ENCODE measurements at regions not wholly inside any gene's neighbourhood (a gene's known extent, or its start where the extent isn't known, plus 50 kb on each side); places are given as distances from the start of the nearest gene placed in this dataset.

DNA sequence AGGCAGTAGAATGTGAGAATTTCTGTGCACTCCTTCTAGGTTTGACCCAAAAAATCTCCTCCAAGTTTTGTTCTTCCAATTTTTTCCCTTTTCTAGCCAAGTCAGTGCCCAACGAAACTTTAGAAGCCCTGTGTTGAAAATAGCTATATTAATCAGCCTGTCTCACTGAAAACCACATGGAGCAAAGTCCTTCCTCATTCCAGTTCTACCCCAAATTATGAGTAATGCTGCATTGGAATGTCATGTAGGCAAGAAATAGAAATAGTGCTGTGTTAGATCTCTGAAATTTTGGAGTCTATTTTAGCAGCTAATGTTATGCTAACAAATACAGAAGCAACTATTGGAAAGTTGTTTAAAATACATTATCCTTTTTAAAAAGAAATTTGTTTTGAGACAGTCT, 725.5 kb downstream of the TBC1D32 start:
- H3K9me3 ChIP-seq (ENCODE audit: severe bottlenecking) = no peaks in the 10 kb centered on the region
- no peaks in the 10 kb centered on the region for H3K4me1 ChIP-seq (ENCODE audit: insufficient read depth, poor library complexity, severe bottlenecking)
- H3K4me3 ChIP-seq (ENCODE audit: severe bottlenecking) = no peak overlapping the region
- TF ChIP-seq, protein P1, sequence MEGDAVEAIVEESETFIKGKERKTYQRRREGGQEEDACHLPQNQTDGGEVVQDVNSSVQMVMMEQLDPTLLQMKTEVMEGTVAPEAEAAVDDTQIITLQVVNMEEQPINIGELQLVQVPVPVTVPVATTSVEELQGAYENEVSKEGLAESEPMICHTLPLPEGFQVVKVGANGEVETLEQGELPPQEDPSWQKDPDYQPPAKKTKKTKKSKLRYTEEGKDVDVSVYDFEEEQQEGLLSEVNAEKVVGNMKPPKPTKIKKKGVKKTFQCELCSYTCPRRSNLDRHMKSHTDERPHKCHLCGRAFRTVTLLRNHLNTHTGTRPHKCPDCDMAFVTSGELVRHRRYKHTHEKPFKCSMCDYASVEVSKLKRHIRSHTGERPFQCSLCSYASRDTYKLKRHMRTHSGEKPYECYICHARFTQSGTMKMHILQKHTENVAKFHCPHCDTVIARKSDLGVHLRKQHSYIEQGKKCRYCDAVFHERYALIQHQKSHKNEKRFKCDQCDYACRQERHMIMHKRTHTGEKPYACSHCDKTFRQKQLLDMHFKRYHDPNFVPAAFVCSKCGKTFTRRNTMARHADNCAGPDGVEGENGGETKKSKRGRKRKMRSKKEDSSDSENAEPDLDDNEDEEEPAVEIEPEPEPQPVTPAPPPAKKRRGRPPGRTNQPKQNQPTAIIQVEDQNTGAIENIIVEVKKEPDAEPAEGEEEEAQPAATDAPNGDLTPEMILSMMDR (IDR thresholded peaks at IDR 0.05; ENCODE audit: poor library complexity, severe bottlenecking) = no peak
- peaks cover 13% of the 10 kb centered on the region for H3K27me3 ChIP-seq (ENCODE audit: insufficient read depth, poor library complexity, severe bottlenecking)
- no peak overlapping the region for H3K27ac ChIP-seq (ENCODE audit: poor library complexity, severe bottlenecking)
- no peaks in the 10 kb centered on the region for H3K36me3 ChIP-seq (ENCODE audit: low read depth)
- ATAC-seq (ENCODE audit: low read depth) (peak; percentile 53; the same call in 2 of the 3 replicates), DNase-seq (ENCODE audit: low spot score) (no peak)

DNA sequence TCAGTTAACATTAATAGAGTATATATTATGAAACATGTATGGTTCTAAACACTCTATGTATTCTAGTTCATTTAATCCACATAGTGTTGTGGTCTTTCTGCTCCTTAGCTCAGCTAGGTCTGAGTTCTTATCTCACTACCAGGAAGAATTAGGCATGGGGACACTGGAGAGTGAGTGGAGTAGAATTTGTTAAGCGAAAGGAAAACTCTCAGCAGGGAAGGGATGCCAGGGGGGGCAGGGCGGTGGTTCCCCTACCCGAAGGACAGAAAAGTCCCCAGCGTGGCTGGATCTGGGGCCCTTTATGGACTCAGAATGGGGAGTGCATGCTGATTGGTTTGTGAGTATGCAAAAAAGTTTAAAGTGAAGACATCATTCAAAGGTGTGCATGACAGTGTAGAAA, 727.5 kb downstream of the TBC1D32 start:
- no peak overlapping the region for H3K27ac ChIP-seq (ENCODE audit: poor library complexity, severe bottlenecking)
- DNase-seq (ENCODE audit: low spot score) (no peak), ATAC-seq (ENCODE audit: low read depth) (no peak)
- H3K27me3 ChIP-seq (ENCODE audit: insufficient read depth, poor library complexity, severe bottlenecking) = peaks cover 13% of the 10 kb centered on the region
- no peaks in the 10 kb centered on the region for H3K9me3 ChIP-seq (ENCODE audit: severe bottlenecking)
- TF ChIP-seq, protein P1 (IDR thresholded peaks at IDR 0.05; ENCODE audit: poor library complexity, severe bottlenecking) = no peak
- H3K4me3 ChIP-seq (ENCODE audit: severe bottlenecking) = no peak overlapping the region
- no peaks in the 10 kb centered on the region for H3K4me1 ChIP-seq (ENCODE audit: insufficient read depth, poor library complexity, severe bottlenecking)
- H3K36me3 ChIP-seq (ENCODE audit: low read depth) = no peaks in the 10 kb centered on the region

DNA sequence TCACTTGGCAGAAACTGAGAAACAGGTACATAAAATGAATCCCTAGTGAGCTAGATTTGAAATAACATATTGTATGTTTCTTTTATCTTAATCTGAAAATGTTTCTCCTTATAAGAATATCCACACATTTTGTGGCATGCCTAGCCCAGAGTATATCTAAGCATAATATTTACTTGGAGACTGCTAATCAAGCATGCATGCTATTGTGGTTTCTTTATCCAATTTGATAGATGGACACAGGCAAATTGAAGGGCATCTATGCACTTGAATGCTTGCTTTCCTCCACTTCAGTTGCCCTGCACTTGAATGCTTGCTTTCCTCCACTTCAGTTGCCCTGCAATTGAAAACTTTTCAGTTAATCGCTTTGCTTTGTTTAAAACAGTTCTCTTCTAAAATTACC, 729.8 kb downstream of the TBC1D32 start:
- Histone ChIP-seq H3K9me3 (ENCODE audit: severe bottlenecking) (no peaks in the 10 kb centered on the region), H3K27ac (ENCODE audit: poor library complexity, severe bottlenecking) (no peak overlapping the region), H3K36me3 (ENCODE audit: low read depth) (no peaks in the 10 kb centered on the region), H3K4me3 (ENCODE audit: severe bottlenecking) (no peak overlapping the region), H3K27me3 (ENCODE audit: insufficient read depth, poor library complexity, severe bottlenecking) (no peaks in the 10 kb centered on the region), H3K4me1 (ENCODE audit: insufficient read depth, poor library complexity, severe bottlenecking) (no peaks in the 10 kb centered on the region)
- DNase-seq (ENCODE audit: low spot score) (no peak), ATAC-seq (ENCODE audit: low read depth) (no peak)
- TF ChIP-seq, protein P1 (IDR thresholded peaks at IDR 0.05; ENCODE audit: poor library complexity, severe bottlenecking) = no peak

DNA sequence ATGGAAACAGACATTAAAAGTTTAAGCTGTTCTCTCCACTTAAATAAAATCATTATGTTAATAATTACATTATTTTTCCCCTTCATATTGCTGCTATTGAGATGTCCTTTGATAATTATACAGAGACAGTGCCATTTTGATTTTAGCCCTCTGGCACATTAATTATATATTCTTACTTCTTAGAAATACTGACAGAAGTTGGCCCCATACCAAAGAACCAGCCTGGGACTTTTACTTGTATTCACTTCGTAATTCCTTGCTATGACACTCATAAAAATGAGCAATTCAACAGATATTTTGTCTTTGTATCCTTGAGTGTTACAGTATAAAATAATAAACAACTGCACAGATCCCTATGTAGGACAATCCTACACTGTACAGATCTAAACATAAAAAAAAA, 743.7 kb downstream of the TBC1D32 start:
- Histone ChIP-seq H3K27ac (ENCODE audit: poor library complexity, severe bottlenecking) (no peak overlapping the region), H3K4me3 (ENCODE audit: severe bottlenecking) (no peak overlapping the region), H3K9me3 (ENCODE audit: severe bottlenecking) (no peaks in the 10 kb centered on the region), H3K36me3 (ENCODE audit: low read depth) (no peaks in the 10 kb centered on the region), H3K4me1 (ENCODE audit: insufficient read depth, poor library complexity, severe bottlenecking) (no peaks in the 10 kb centered on the region), H3K27me3 (ENCODE audit: insufficient read depth, poor library complexity, severe bottlenecking) (no peaks in the 10 kb centered on the region)
- ATAC-seq (ENCODE audit: low read depth) (no peak), DNase-seq (ENCODE audit: low spot score) (no peak)
- TF ChIP-seq, protein P1 (IDR thresholded peaks at IDR 0.05; ENCODE audit: poor library complexity, severe bottlenecking) = no peak

DNA sequence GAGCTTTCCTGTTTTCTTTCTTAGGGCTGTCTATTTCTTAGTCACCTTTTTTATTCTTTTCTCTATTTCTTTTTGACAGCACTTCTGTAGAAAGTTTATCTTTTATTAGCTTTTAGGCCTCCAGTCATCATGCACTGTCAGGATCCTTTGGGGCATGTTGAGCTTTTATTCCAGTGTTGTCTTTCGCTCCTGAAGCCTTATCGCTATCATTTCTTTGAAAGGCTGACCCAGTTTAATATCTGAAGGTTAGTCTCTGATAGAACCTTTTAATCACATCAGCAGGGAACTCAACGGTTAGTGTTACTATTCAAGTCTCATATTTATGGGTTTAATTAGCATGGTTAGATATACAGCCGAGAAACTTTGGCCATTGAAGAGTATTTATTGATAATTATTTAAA, 745.9 kb downstream of the TBC1D32 start:
- Histone ChIP-seq H3K27ac (ENCODE audit: poor library complexity, severe bottlenecking) (no peak overlapping the region), H3K4me3 (ENCODE audit: severe bottlenecking) (no peak overlapping the region), H3K9me3 (ENCODE audit: severe bottlenecking) (no peaks in the 10 kb centered on the region), H3K4me1 (ENCODE audit: insufficient read depth, poor library complexity, severe bottlenecking) (no peaks in the 10 kb centered on the region), H3K27me3 (ENCODE audit: insufficient read depth, poor library complexity, severe bottlenecking) (no peaks in the 10 kb centered on the region), H3K36me3 (ENCODE audit: low read depth) (no peaks in the 10 kb centered on the region)
- TF ChIP-seq, protein P1 (IDR thresholded peaks at IDR 0.05; ENCODE audit: poor library complexity, severe bottlenecking) = no peak
- ATAC-seq (ENCODE audit: low read depth) (no peak), DNase-seq (ENCODE audit: low spot score) (no peak)
